ENCODE measurements at regions not wholly inside any gene's neighbourhood (a gene's known extent, or its start where the extent isn't known, plus 50 kb on each side); places are given as distances from the start of the nearest gene placed in this dataset.

DNA sequence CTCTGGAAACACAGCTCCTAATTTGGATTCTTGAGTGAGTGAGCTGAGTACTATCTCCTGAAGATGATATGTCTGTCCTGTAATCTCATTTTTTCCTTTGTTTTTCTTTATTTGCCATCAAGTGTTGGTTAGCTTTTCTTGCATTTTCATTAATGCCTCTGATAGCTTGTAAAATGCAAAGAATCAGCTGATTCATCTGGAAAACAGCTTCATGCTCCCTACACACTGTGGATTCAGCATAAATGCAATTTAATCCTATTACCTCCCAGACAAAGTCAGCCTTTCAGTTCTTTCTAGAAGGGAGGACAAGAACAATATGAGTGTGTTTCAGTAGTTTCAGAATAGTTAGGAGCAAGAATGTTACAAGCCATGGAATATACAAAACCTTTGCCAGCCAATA lies 79.4 kb downstream of the DACT1 start:
- H3K27me3 ChIP-seq (ENCODE audit: insufficient read depth, low read length): no peaks in the 10 kb centered on the region
- Mint-ChIP-seq H3K4me1 (no peaks in the 10 kb centered on the region), H3K27ac (no peak overlapping the region), H3K9me3 (peaks cover 0 to 1% of the 10 kb centered on the region in 2 experiments; a peak in 1 of 5 replicates), H3K4me3 (no peak overlapping the region), H3K36me3 (ENCODE audit: insufficient read depth in 1 of 3, low read depth in 3 of 3) (no peaks in the 10 kb centered on the region), H3K27me3 (ENCODE audit: low read depth) (peaks cover 1% of the 10 kb centered on the region; the same call in 1 of the 2 replicates)
- H2AK5ac ChIP-seq (ENCODE audit: insufficient read length, low read length): no peak overlapping the region
- H3K56ac ChIP-seq (ENCODE audit: insufficient read length, low read depth, low read length): no peak overlapping the region
- H2BK12ac ChIP-seq (ENCODE audit: insufficient read length, low read depth, low read length): no peak overlapping the region
- H3K9ac ChIP-seq (ENCODE audit: extremely low read depth, insufficient read length, low read length): no peak overlapping the region
- no peak overlapping the region for H3K27ac ChIP-seq (ENCODE audit: insufficient read length, low read depth, low read length)
- H4K91ac ChIP-seq (ENCODE audit: insufficient read length, low read depth, low read length): no peak overlapping the region
- H4K8ac ChIP-seq (replicated peaks; ENCODE audit: insufficient read length, low read depth, low read length): no peak overlapping the region
- H2AFZ ChIP-seq (ENCODE audit: low read length): no peak overlapping the region
- H2BK20ac ChIP-seq (ENCODE audit: low read depth, low read length, poor library complexity, severe bottlenecking): no peak overlapping the region
- TF ChIP-seq, protein P1, sequence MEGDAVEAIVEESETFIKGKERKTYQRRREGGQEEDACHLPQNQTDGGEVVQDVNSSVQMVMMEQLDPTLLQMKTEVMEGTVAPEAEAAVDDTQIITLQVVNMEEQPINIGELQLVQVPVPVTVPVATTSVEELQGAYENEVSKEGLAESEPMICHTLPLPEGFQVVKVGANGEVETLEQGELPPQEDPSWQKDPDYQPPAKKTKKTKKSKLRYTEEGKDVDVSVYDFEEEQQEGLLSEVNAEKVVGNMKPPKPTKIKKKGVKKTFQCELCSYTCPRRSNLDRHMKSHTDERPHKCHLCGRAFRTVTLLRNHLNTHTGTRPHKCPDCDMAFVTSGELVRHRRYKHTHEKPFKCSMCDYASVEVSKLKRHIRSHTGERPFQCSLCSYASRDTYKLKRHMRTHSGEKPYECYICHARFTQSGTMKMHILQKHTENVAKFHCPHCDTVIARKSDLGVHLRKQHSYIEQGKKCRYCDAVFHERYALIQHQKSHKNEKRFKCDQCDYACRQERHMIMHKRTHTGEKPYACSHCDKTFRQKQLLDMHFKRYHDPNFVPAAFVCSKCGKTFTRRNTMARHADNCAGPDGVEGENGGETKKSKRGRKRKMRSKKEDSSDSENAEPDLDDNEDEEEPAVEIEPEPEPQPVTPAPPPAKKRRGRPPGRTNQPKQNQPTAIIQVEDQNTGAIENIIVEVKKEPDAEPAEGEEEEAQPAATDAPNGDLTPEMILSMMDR (conservative IDR thresholded peaks at IDR 0.05): no peak
- H3K23me2 ChIP-seq (ENCODE audit: insufficient read length, low read depth, low read length, poor library complexity, severe bottlenecking): no peaks in the 10 kb centered on the region
- H4K5ac ChIP-seq (ENCODE audit: insufficient read length, low read depth, low read length): no peak overlapping the region
- H2BK5ac ChIP-seq (ENCODE audit: insufficient read length, low read length): no peak overlapping the region
- H3K79me2 ChIP-seq (ENCODE audit: insufficient read depth, low read length): no peaks in the 10 kb centered on the region
- no peaks in the 10 kb centered on the region for H3K79me1 ChIP-seq (ENCODE audit: insufficient read depth, low read depth, low read length, poor library complexity, severe bottlenecking)
- H4K20me1 ChIP-seq (ENCODE audit: control insufficient read depth, insufficient read depth, insufficient read length): no peaks in the 10 kb centered on the region
- H2BK120ac ChIP-seq (ENCODE audit: low read depth, low read length, poor library complexity, severe bottlenecking): no peak overlapping the region
- H3K14ac ChIP-seq (ENCODE audit: insufficient read depth, low read length): no peak overlapping the region
- no peaks in the 10 kb centered on the region for H3K9me3 ChIP-seq (ENCODE audit: control insufficient read depth, low read depth, low read length)
- H3K18ac ChIP-seq (ENCODE audit: insufficient read length, low read depth, low read length): no peak overlapping the region
- no peak overlapping the region for H3K4me2 ChIP-seq (ENCODE audit: insufficient read depth, insufficient read length, low read length)
- H3K23ac ChIP-seq (ENCODE audit: insufficient read length, low read depth, low read length): no peak overlapping the region
- no peak overlapping the region for H3T11ph ChIP-seq (ENCODE audit: low read length)
- no peak overlapping the region for H3K4ac ChIP-seq (ENCODE audit: low read depth, low read length)
- no peaks in the 10 kb centered on the region for H3K4me1 ChIP-seq (ENCODE audit: insufficient read depth, low read length)
- no peak overlapping the region for H2BK15ac ChIP-seq (ENCODE audit: low read depth, low read length)
- no peak for DNase-seq
